Caco-2 (cell line): ENCODE measurements at regions not wholly inside any gene's neighbourhood (a gene's known extent, or its start where the extent isn't known, plus 50 kb on each side); places are given as distances from the start of the nearest gene placed in this dataset.

Source experiments
- BruUV-seq: library from RNA; stranded (reverse); fragments of 400-500 nt; replicated peaks from 2 replicates; lab custom pipeline; 2021; lab: Mats Ljungman, UMichigan
- CTCF ChIA-PET: fragments of 300-600 bp; sonication (Branson Sonifier 250); formaldehyde crosslinking; loops from one replicate; lab custom pipeline; 2022; ENCODE audit warnings: antibody characterized with exemption; lab: Charles Lee
- POLR2A ChIA-PET: fragments of 300-600 bp; sonication (Branson Sonifier 250); formaldehyde crosslinking; loops from one replicate; lab custom pipeline; 2022; ENCODE audit warnings: antibody characterized with exemption; lab: Charles Lee
- DNase-seq, 2 experiments: peaks; one replicate each; pipeline versions ENCODE4 v3.0.0 to v3.0.0-alpha.2; 2020 to 2022
- H3K27me3 ChIP-seq: replicated peaks from 2 replicates; pipeline ENCODE4 v1.6.0; 2011; ENCODE audit warnings: low read length; ENCODE audit not compliant: control insufficient read depth, insufficient read depth
- H3K36me3 ChIP-seq: 2 replicates; pipeline ENCODE4 v1.5.1; 2011; ENCODE audit warnings: low read length; ENCODE audit not compliant: control insufficient read depth, insufficient read depth
- H3K4me1 ChIP-seq: fragments of 250-450 bp; sonication (Bioruptor Pico); 2 replicates; pipeline ENCODE4 v1.5.1; 2020; ENCODE audit warnings: mild to moderate bottlenecking
- H3K4me3 ChIP-seq: 2 replicates; pipeline ENCODE4 v1.5.1; 2011; ENCODE audit warnings: low read depth, mild to moderate bottlenecking, control low read depth, low read length
- H3K9me3 ChIP-seq: fragments of 250-450 bp; sonication (Bioruptor Pico); 2 replicates; pipeline ENCODE4 v1.5.1; 2020; ENCODE audit warnings: mild to moderate bottlenecking, moderate library complexity
- H3K27ac Mint-ChIP-seq: one replicate; pipeline ENCODE4 v1.8.0; 2022; ENCODE audit warnings: mixed read lengths; ENCODE audit not compliant: unreplicated experiment
- H3K27me3 Mint-ChIP-seq: one replicate; pipeline ENCODE4 v1.8.0; 2022; ENCODE audit warnings: mixed read lengths; ENCODE audit not compliant: insufficient read depth, unreplicated experiment
- H3K36me3 Mint-ChIP-seq: one replicate; pipeline ENCODE4 v1.8.0; 2022; ENCODE audit warnings: mild to moderate bottlenecking, mixed read lengths; ENCODE audit not compliant: insufficient read depth, unreplicated experiment
- H3K4me1 Mint-ChIP-seq: one replicate; pipeline ENCODE4 v1.8.0; 2022; ENCODE audit warnings: low read depth, mixed read lengths; ENCODE audit not compliant: unreplicated experiment
- H3K4me3 Mint-ChIP-seq: one replicate; pipeline ENCODE4 v1.8.0; 2022; ENCODE audit warnings: mild to moderate bottlenecking, moderate library complexity, mixed read lengths; ENCODE audit not compliant: unreplicated experiment
- H3K9me3 Mint-ChIP-seq: one replicate; pipeline ENCODE4 v1.8.0; 2022; ENCODE audit warnings: mixed read lengths; ENCODE audit not compliant: unreplicated experiment
- intact Hi-C: fragments of 100-400 bp; cut with micrococcal nuclease; formaldehyde crosslinking; loops from one replicate; pipeline ENCODE4 v1.10.0; 2022; ENCODE audit not compliant: unreplicated experiment
- TF ChIP-seq, protein P1 (sequence below), 2 experiments: fragments of 200-600 bp in 1 of 2; IDR thresholded peaks; 1 replicate in 1 of 2; 2 replicates in 1 of 2; pipeline versions ENCODE4 v1.5.1 to v1.8.0; 2011 to 2022; ENCODE audit warnings: antibody characterized with exemption in 1 of 2, control low read depth in 1 of 2, inconsistent platforms in 1 of 2, low read depth in 1 of 2, low read length in 1 of 2, mild to moderate bottlenecking in 1 of 2, moderate library complexity in 1 of 2; ENCODE audit not compliant: insufficient read depth in 1 of 2, severe bottlenecking in 1 of 2, unreplicated experiment in 1 of 2

DNA sequence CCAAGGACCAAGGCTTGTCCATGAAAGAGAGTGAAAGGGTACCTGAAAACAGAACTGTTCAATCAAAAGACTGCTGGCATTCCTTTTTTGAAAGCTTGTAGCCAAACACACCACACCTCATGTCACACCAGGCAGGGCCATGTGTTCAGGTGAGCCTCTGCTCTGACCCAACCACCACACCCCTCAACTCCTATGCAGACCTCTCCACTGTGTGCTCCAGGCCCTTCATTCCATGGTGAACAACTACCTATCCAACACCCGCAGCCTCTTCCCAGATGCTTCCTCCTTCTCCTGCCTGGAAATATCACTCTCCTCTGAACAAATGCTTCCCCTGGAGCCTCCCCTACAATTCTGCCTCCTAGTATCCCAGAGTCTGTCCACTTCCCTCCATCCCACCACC, 166.6 kb downstream of the AVL9 start:
- ChIA-PET CTCF (no interaction called here), POLR2A (no interaction called here)
- Mint-ChIP-seq H3K4me3 (no peak overlapping the region), H3K4me1 (no peaks in the 10 kb centered on the region), H3K36me3 (no peaks in the 10 kb centered on the region), H3K27ac (no peak overlapping the region), H3K9me3 (no peaks in the 10 kb centered on the region), H3K27me3 (peaks cover 14% of the 10 kb centered on the region)
- DNase-seq = no peak
- Histone ChIP-seq H3K4me1 (no peaks in the 10 kb centered on the region), H3K27me3 (no peaks in the 10 kb centered on the region), H3K4me3 (no peak overlapping the region), H3K9me3 (no peaks in the 10 kb centered on the region), H3K36me3 (no peaks in the 10 kb centered on the region)
- TF ChIP-seq, protein P1, sequence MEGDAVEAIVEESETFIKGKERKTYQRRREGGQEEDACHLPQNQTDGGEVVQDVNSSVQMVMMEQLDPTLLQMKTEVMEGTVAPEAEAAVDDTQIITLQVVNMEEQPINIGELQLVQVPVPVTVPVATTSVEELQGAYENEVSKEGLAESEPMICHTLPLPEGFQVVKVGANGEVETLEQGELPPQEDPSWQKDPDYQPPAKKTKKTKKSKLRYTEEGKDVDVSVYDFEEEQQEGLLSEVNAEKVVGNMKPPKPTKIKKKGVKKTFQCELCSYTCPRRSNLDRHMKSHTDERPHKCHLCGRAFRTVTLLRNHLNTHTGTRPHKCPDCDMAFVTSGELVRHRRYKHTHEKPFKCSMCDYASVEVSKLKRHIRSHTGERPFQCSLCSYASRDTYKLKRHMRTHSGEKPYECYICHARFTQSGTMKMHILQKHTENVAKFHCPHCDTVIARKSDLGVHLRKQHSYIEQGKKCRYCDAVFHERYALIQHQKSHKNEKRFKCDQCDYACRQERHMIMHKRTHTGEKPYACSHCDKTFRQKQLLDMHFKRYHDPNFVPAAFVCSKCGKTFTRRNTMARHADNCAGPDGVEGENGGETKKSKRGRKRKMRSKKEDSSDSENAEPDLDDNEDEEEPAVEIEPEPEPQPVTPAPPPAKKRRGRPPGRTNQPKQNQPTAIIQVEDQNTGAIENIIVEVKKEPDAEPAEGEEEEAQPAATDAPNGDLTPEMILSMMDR (IDR thresholded peaks at IDR 0.05; ENCODE audit: insufficient read depth in 1 of 2, low read depth in 1 of 2, low read length in 1 of 2, severe bottlenecking in 1 of 2, unreplicated experiment in 1 of 2) = no peak
- BruUV-seq = no TSS peak
- intact Hi-C loops = no loop called here

DNA sequence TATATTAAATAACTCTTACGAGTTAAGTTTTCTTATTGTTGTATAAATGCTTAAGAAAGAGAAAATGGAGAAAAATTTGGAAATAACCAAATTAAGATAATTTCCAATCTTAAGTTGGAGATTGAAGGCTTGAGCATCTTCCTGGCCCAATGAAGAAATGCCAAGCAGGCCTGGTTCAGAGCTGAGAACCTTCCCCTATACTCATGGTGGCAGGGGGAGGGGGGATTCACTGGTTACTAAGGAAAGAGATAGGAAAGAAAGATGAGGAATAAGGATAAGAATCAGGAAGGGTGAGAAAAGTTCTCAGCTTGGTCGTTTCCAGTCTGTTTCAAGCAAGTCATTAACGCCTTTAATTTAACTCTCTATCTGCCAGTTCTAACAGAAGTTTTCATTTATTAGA, 166.2 kb downstream of the AVL9 start:
- Mint-ChIP-seq H3K4me3 (no peak overlapping the region), H3K9me3 (no peaks in the 10 kb centered on the region), H3K27me3 (peaks cover 14% of the 10 kb centered on the region), H3K27ac (no peak overlapping the region), H3K4me1 (no peaks in the 10 kb centered on the region), H3K36me3 (no peaks in the 10 kb centered on the region)
- no peaks in the 10 kb centered on the region for H3K27me3 ChIP-seq
- H3K4me3 ChIP-seq = no peak overlapping the region
- TF ChIP-seq, protein P1 (IDR thresholded peaks at IDR 0.05; ENCODE audit: insufficient read depth in 1 of 2, low read depth in 1 of 2, low read length in 1 of 2, severe bottlenecking in 1 of 2, unreplicated experiment in 1 of 2) = no peak
- no TSS peak for BruUV-seq
- no peaks in the 10 kb centered on the region for H3K36me3 ChIP-seq
- ChIA-PET POLR2A (no interaction called here), CTCF (no interaction called here)
- intact Hi-C loops = no loop called here
- no peaks in the 10 kb centered on the region for H3K4me1 ChIP-seq
- DNase-seq = no peak
- no peaks in the 10 kb centered on the region for H3K9me3 ChIP-seq

DNA sequence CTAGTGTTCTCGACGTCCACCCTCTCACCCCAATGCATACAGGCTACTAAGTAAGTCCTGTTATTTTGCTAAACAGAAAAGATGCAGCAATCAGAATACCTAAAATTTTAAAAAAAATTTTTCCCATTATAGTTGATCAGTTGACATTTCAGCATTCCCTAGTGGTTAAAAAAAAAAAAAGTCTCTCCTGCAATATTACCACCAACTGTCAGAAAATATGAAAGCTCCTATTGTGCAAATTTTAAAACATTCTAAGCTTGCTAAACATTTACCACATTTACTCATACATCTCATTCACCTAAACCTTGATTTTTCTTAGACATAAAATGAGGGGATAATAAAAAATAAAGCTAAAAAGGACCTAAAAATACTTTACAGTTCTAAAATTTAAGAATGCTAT, 165.6 kb downstream of the AVL9 start:
- Histone ChIP-seq H3K36me3 (no peaks in the 10 kb centered on the region), H3K4me3 (no peak overlapping the region), H3K27me3 (no peaks in the 10 kb centered on the region), H3K9me3 (no peaks in the 10 kb centered on the region), H3K4me1 (no peaks in the 10 kb centered on the region)
- POLR2A ChIA-PET = no interaction called here
- CTCF ChIA-PET = no interaction called here
- no TSS peak for BruUV-seq
- Mint-ChIP-seq H3K27me3 (peaks cover 14% of the 10 kb centered on the region), H3K27ac (no peak overlapping the region), H3K9me3 (no peaks in the 10 kb centered on the region), H3K4me3 (no peak overlapping the region), H3K4me1 (no peaks in the 10 kb centered on the region), H3K36me3 (no peaks in the 10 kb centered on the region)
- intact Hi-C loops = no loop called here
- DNase-seq = no peak
- TF ChIP-seq, protein P1 (IDR thresholded peaks at IDR 0.05; ENCODE audit: insufficient read depth in 1 of 2, low read depth in 1 of 2, low read length in 1 of 2, severe bottlenecking in 1 of 2, unreplicated experiment in 1 of 2) = no peak
